ENCODE measurements at regions not wholly inside any gene's neighbourhood (a gene's known extent, or its start where the extent isn't known, plus 50 kb on each side); places are given as distances from the start of the nearest gene placed in this dataset.

DNA sequence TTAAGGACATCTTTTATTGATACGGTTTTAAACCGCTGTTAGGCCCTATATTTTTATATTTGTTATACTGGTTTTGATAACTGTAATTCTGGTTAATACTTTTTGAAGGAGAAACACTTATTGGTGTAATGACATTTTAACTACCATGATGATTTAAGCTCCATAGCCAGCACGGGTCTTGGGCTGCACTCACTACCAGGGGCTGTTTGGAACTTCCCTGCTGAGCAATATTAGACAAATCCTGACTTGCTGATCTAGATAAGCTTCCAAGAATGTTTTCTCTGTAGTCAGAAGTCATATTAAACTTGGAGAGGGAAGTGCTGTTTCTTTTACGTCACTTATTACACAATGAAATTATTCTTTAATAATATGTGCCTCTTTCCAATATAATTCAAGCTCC lies 540.0 kb upstream of the GRAMD2B start:
- Mint-ChIP-seq H3K4me3 (no peak overlapping the region), H3K9me3 (no peaks in the 10 kb centered on the region), H3K27me3 (no peaks in the 10 kb centered on the region), H3K36me3 (ENCODE audit: low read depth) (no peaks in the 10 kb centered on the region), H3K4me1 (ENCODE audit: low read depth) (no peaks in the 10 kb centered on the region), H3K27ac (no peak overlapping the region)
- Histone ChIP-seq H3K4me1 (ENCODE audit: insufficient read depth, low read length) (no peaks in the 10 kb centered on the region), H3K27me3 (ENCODE audit: control insufficient read depth in 1 of 2, insufficient read depth in 2 of 2, low read length in 2 of 2) (no peaks in the 10 kb centered on the region), H3K9me3 (ENCODE audit: control insufficient read depth in 1 of 2, insufficient read depth in 1 of 2, low read length in 2 of 2) (peaks cover 0 to 3% of the 10 kb centered on the region in 2 experiments), H3K27ac (ENCODE audit: low read depth in 1 of 2, low read length in 2 of 2) (no peak overlapping the region), H3K36me3 (ENCODE audit: insufficient read depth, low read length) (no peaks in the 10 kb centered on the region), H3K4me3 (ENCODE audit: low read length) (no peak overlapping the region)
- ChIA-PET POLR2A (no interaction called here), CTCF (interaction anchor here (1.1 kb wide), 1 partner anchor 24 kb away, joined by 3 read pairs; no protein-coding TSS in a partner anchor)
- intact Hi-C loops (cut with DNase I, micrococcal nuclease), result no loop called here
- DNase-seq, result no peak
- no peak for ATAC-seq (ENCODE audit: poor library complexity)
- TF ChIP-seq, protein P1, sequence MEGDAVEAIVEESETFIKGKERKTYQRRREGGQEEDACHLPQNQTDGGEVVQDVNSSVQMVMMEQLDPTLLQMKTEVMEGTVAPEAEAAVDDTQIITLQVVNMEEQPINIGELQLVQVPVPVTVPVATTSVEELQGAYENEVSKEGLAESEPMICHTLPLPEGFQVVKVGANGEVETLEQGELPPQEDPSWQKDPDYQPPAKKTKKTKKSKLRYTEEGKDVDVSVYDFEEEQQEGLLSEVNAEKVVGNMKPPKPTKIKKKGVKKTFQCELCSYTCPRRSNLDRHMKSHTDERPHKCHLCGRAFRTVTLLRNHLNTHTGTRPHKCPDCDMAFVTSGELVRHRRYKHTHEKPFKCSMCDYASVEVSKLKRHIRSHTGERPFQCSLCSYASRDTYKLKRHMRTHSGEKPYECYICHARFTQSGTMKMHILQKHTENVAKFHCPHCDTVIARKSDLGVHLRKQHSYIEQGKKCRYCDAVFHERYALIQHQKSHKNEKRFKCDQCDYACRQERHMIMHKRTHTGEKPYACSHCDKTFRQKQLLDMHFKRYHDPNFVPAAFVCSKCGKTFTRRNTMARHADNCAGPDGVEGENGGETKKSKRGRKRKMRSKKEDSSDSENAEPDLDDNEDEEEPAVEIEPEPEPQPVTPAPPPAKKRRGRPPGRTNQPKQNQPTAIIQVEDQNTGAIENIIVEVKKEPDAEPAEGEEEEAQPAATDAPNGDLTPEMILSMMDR (IDR thresholded peaks at IDR 0.05), result no peak

DNA sequence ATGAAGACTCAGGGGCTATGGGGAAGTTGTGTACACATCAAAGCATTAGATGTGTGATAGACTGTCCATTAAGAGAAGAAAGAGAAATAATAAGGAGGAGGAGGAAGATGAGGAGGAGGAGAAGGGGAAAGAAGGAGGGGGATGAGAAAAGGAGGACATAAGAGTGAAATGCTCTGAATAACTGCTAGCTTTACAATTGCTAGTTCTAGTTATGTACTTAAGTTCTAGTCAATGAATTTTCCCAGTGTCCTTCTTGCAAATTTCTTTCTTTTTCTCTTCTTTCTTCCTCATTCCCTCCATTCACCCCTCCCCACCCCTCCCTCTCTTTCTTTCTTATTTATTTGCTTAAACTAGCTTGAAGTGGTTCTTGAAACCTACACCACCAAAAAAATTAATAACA lies 534.9 kb upstream of the GRAMD2B start:
- intact Hi-C loops (cut with DNase I, micrococcal nuclease), result no loop called here
- ChIA-PET CTCF (no interaction called here), POLR2A (no interaction called here)
- no peak overlapping the region for H3K4me3 ChIP-seq (ENCODE audit: low read length)
- Mint-ChIP-seq H3K36me3 (ENCODE audit: low read depth) (no peaks in the 10 kb centered on the region), H3K4me1 (ENCODE audit: low read depth) (no peaks in the 10 kb centered on the region), H3K27me3 (no peaks in the 10 kb centered on the region), H3K4me3 (no peak overlapping the region), H3K27ac (no peak overlapping the region), H3K9me3 (peaks cover 1% of the 10 kb centered on the region)
- peaks cover 0 to 3% of the 10 kb centered on the region in 2 experiments for H3K9me3 ChIP-seq (ENCODE audit: control insufficient read depth in 1 of 2, insufficient read depth in 1 of 2, low read length in 2 of 2)
- TF ChIP-seq, protein P1 (IDR thresholded peaks at IDR 0.05), result no peak
- DNase-seq (no peak), ATAC-seq (ENCODE audit: poor library complexity) (no peak)
- no peaks in the 10 kb centered on the region for H3K36me3 ChIP-seq (ENCODE audit: insufficient read depth, low read length)
- no peaks in the 10 kb centered on the region for H3K4me1 ChIP-seq (ENCODE audit: insufficient read depth, low read length)
- H3K27me3 ChIP-seq (ENCODE audit: control insufficient read depth in 1 of 2, insufficient read depth in 2 of 2, low read length in 2 of 2), result no peaks in the 10 kb centered on the region
- H3K27ac ChIP-seq (ENCODE audit: low read depth in 1 of 2, low read length in 2 of 2), result no peak overlapping the region

DNA sequence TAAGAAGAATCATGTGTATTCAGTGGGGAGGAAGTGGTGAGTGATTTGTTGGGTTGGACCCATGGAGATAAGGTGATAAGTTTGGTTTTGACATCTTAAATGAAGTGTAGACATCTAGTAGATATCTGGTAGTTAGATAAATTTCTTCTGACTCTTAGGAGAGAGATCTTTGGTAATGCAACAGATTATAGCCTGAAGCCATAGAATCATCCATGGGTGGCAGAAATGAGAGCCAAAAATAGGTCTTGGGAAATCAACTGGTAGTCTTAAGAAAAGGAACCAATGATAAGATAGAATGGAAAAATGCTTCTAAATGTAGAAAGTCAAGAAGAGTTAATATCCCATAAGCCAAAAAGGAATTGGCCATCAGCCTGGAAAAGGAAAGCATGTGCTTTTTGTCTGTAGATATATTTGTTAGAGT lies 532.7 kb upstream of the GRAMD2B start:
- Mint-ChIP-seq H3K4me1 (ENCODE audit: low read depth) (no peaks in the 10 kb centered on the region), H3K9me3 (peaks cover 6% of the 10 kb centered on the region), H3K27me3 (no peaks in the 10 kb centered on the region), H3K4me3 (no peak overlapping the region), H3K27ac (no peak overlapping the region), H3K36me3 (ENCODE audit: low read depth) (no peaks in the 10 kb centered on the region)
- no peak overlapping the region for H3K4me3 ChIP-seq (ENCODE audit: low read length)
- no peak overlapping the region for H3K27ac ChIP-seq (ENCODE audit: low read depth in 1 of 2, low read length in 2 of 2)
- DNase-seq (no peak), ATAC-seq (ENCODE audit: poor library complexity) (no peak)
- no peaks in the 10 kb centered on the region for H3K9me3 ChIP-seq (ENCODE audit: control insufficient read depth in 1 of 2, insufficient read depth in 1 of 2, low read length in 2 of 2)
- intact Hi-C loops (cut with DNase I, micrococcal nuclease), result no loop called here
- H3K27me3 ChIP-seq (ENCODE audit: control insufficient read depth in 1 of 2, insufficient read depth in 2 of 2, low read length in 2 of 2), result no peaks in the 10 kb centered on the region
- ChIA-PET CTCF (no interaction called here), POLR2A (no interaction called here)
- no peaks in the 10 kb centered on the region for H3K36me3 ChIP-seq (ENCODE audit: insufficient read depth, low read length)
- no peaks in the 10 kb centered on the region for H3K4me1 ChIP-seq (ENCODE audit: insufficient read depth, low read length)
- TF ChIP-seq, protein P1 (IDR thresholded peaks at IDR 0.05), result no peak

All from CD4-positive, alpha-beta T cell (primary cell).